Upper lobe of left lung (tissue), 4 donors: ENCODE measurements at regions not wholly inside any gene's neighbourhood (a gene's known extent, or its start where the extent isn't known, plus 50 kb on each side); places are given as distances from the start of the nearest gene placed in this dataset.

Experiments
- CTCF ChIP-seq, 6 experiments: fragments of 450-650 bp in 4 of 6; fragments of 200-600 bp in 2 of 6; sonication (generic) in 2 of 6; IDR thresholded peaks; one replicate each; pipeline ENCODE4 v1.5.1; 2016 to 2019; ENCODE audit warnings: antibody characterized with exemption in 6 of 6
- EP300 ChIP-seq, 4 donors: sonication (generic); formaldehyde crosslinking; IDR thresholded peaks; one replicate each; pipeline ENCODE4 v1.5.1; 2017; ENCODE audit warnings: antibody characterized with exemption in 4 of 4, control low read depth in 2 of 4
- POLR2A ChIP-seq, 4 donors: fragments of 450-650 bp; IDR thresholded peaks; one replicate each; pipeline ENCODE4 v1.5.1; 2016 to 2017; ENCODE audit warnings: antibody characterized with exemption in 4 of 4, mild to moderate bottlenecking in 2 of 4

DNA sequence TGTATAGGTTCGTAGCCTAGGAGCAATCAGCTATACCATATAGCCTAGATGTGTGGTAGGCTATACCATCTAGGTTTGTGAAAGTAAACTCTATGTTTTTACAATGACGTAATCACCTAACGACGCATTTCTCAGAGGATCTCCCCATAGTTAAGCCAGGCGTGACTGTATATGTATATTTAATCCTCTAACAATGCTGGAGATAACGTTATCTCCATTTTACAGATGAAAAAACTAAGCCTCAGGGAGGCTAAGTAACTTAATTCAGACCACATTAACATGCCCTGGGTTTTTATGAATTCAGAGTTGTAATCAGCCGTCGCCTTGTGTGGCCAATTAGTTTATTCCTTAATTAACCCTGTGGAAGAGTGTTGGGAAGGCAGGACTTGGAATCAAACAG, 107.7 kb upstream of the PLXNA2 start:
- TF ChIP-seq POLR2A (IDR thresholded peaks at IDR 0.05) (no peak), CTCF (IDR thresholded peaks at IDR 0.05) (no peak), EP300 (IDR thresholded peaks at IDR 0.05) (no peak)
